NCI-H69 (cell line): ENCODE measurements at regions not wholly inside any gene's neighbourhood (a gene's known extent, or its start where the extent isn't known, plus 50 kb on each side); places are given as distances from the start of the nearest gene placed in this dataset.

Experiments
- DNase-seq: peaks from one replicate; lab custom pipeline; 2025; lab: John Stamatoyannopoulos, UW

DNA sequence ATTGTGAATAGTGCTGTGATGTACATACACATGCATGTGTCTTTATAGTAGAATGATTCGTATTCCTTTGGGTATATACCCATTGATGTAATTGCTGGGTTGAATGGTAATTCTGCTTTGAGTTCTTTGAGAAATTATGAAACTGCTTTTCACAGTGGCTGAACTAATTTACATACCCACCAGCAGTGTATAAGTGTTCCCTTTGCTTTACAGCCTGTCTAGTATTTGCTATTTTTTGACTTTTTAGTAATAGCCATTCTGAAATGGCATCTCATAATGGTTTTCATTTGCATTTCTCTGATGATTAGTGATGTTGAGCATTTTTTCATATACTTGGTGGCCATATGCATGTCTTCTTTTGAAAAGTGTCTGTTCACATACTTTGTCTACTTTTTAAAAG, 54.5 kb upstream of the FAM78B start:
- no peak for DNase-seq

DNA sequence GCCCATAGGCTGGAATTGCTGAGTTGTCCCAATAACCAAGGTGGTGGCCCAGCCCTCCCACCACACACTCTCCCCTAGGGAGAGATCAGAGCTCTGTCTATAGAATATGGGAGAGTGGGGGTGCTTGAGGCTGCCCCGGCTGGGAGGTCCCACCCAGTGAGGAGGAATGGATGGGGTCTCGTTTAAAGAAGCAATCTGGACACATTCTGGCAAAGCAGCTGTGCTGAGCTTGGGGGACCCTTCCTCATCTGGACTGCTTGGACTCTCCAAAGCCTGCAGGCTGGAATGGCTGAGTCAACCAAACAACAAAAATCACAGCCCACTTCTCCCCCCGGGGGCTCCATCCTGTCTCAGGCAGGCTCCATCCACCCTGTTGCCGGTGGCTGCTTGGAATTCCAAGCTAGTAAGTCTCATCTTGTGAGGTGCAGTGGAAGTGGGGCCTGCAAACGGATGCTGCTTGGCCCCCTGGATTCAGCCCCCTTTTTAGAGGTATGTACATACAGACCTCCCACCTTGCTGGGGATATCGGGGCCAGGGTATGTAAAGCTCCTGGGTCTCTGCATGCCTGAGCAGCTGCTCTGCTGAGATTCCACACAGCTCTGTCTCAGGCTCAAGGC, 67.1 kb upstream of the FAM78B start:
- DNase-seq: no peak

DNA sequence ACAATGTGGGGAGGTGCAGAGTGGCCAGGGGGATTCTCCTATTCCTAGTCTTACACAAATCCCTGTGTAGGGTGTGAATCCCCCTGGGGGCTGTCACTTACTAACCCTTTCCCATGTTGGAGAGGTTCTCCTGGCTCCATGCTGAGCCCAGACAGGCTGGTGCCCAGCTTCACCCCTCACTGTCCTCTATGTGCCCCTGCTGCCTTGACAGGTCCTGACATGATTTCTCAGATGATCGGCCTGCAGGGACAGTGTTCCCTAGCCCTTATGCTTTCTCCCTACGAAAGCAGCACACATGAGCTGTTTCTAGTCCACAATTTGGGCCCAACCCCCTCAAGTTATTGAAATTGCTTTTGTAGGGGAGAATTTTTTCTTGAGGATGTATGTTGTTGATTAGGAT, 68.9 kb upstream of the FAM78B start:
- no peak for DNase-seq

DNA sequence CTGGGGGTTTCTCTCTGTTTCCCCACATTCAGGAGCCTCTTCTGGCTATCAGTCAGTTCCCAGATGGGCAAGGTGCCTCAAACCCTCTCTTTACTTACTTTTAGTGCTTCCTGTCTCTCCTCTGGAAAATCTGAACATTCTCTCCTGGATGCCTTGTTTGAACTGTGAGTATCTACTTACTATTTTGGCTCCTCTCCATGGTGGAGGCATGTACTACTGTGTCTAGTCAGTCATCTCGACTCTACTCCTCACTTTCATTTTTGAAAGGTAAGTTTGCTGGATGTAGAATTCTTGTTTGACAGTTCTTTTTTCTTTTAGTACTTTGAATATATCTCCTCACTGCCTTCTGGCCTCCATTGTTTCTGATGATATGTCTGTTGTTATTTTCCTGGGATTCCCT, 70.9 kb upstream of the FAM78B start:
- DNase-seq: no peak

DNA sequence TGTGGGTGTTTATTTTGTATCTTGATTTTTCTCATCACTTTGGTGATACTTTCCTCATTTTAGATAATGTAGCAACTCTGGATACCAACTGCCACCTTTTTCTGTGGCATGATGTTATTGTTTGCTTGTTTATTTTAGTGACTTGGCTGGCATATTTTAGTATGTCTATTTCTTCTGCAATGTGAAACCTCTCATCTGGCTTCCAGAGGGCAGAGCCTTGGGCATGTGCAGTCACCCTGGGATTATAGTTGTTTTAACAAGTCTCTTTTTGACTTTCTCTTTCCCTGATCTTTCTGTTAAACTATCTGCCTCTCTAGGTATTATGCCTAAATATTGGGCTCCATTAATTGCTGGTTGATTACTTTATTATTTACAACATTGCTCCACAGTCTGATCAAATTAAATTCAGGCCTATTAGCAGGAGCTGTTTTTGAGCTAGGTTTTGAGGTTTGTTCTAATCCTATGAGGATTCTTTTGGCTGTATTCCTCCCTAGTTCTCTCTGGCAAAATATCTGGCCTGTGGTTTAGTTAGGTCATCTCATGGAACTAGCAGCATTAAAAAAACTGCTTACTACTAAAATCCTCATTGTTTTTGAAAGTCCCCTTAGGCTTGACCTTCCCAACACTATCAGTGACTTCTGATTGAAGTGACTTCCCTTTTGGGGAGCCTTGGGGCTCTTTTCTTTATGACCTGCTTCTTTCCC, 86.4 kb upstream of the FAM78B start:
- DNase-seq: no peak

DNA sequence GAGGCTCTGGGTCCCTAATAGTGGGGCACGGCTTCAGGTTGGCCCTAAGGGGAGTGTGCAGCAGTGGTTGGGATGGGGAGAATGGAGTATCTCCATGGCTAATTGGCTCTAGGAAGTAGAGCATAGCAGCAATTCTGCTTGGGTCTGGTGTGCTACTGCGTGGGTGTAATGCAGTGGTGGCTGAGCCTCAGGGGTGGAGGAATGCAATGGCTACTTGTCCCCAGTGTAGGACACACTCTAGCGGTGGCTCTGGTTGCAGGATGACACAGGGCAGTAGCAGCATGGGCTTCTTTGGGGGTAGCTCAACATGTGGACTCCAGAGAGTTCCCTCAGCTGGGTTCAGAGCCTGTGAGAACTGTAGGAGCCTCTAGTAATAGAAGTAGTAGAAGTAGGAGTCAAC, 91.2 kb upstream of the FAM78B start:
- DNase-seq: no peak

DNA sequence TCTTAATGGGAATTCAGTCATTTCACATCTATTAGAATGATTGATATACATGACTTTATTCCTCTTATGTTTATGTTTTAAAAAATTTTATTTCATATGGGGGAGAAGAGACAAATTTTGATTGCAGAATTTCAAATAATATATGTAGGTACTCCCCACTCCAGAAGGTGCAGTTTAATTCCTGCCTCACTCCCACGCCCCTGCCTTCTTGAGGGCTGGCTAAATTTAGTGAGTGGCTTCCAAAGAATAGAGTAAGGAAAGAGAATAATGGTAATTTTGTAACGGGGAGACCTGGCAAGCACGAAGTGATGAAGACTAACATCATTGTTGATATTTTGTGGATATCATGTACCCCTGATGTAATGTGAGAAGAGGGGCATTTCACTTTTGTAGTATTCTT, 94.7 kb upstream of the FAM78B start:
- no peak for DNase-seq

DNA sequence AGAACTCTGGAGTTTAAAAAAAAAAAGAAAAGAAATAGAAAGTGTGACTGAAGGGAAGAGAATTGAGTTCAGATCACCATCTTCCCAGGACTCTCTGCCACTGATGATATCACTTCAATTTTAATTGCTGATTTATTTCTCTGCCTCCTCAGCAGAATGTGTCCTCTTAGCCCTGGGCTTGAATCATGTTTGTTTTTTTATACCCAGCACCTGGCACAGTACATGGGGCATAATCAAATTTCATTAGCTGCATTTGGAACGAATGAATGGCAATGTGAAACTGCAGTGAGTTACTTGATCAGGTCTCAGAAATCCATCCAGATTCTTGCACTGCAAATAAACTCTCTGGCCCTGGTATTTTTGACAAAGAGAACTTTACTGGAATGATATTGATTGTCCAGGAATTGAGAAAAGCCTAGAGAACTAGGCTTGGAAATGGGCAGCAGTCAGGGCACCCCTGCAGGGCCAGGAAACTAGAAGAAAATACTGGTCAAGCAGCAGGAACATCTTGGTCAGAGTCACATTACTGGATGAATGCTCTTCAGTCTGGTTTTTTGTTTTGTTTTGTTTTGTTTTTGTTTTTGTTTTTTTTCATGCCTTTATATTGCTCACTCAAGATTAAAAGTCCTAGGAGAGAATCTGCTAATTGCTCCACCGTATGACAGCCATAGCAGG, 103.8 kb upstream of the FAM78B start:
- no peak for DNase-seq

DNA sequence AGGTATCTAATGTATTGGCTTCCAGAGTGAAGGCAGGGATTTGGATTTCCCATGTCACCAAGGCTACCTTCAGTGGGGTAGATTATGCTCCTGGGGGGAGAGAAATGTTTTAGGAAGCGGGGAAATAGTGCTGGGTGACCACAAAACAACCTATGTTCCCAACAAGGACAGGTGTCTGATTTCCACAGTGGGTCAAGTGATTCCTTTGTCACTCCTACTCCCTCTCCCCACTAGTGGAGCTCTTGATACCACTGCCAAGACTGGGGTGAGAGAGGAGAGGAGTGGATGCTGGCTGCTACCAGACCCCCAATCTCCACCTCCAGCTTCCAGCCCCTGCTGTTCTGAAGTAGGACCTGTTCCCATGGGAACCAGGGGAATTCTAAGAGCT, 104.3 kb upstream of the FAM78B start:
- no peak for DNase-seq

DNA sequence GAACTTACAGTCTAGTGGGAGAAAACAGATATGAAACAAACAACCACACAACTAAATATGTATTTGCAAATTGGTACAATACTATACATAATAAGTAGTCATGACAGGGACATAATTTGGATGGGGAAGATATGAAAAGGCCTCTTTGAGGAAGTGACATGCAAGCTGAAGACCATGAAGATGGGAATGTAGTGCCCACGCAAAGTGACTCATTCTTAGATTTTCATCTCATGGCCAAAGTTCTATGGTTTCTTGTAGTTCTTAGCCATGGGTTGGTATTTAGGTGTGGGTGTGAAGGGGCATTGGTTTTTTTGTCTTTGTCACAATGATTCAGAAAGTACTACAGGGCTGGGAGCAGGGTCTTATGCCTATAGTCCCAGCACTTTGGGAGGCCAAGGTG, 105.4 kb upstream of the FAM78B start:
- DNase-seq: no peak

DNA sequence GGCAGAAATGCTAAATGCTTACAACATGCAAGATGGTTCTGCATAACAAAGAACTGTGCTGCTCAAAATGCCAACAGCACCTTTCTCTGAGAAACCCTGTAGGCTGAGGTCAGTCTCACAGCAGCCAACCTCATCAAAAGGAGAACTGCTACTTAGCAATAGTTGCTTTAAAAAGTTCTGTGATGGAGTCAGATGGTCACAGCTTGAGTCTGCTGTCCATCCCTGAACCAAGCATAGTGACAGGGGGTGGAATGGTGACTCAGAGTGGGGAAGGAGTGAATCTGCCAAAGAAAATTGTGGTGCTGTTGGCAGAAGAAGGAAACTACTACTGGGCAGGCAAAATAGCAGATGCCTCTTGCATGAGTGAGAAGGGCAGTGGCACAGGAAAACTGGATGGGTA, 106.0 kb upstream of the FAM78B start:
- no peak for DNase-seq

DNA sequence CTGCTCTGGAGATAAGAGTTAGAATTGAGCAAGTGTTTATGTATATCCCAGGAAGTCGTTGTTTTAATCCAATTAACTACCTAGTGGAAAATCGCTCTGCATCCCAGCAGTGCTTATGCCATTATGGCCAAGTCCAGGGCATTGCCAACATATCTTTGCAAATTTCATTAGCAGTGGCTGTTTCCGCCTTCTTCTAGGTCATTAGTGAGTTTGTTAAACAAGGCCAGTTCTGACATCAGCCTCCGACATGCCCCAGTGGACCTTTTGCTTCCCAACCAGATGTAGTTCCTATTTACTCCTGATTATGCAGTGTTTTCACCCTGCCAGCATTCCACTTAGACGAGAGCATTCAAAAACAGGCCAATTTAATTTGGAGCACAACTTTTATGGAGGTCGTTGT, 106.8 kb upstream of the FAM78B start:
- no peak for DNase-seq

DNA sequence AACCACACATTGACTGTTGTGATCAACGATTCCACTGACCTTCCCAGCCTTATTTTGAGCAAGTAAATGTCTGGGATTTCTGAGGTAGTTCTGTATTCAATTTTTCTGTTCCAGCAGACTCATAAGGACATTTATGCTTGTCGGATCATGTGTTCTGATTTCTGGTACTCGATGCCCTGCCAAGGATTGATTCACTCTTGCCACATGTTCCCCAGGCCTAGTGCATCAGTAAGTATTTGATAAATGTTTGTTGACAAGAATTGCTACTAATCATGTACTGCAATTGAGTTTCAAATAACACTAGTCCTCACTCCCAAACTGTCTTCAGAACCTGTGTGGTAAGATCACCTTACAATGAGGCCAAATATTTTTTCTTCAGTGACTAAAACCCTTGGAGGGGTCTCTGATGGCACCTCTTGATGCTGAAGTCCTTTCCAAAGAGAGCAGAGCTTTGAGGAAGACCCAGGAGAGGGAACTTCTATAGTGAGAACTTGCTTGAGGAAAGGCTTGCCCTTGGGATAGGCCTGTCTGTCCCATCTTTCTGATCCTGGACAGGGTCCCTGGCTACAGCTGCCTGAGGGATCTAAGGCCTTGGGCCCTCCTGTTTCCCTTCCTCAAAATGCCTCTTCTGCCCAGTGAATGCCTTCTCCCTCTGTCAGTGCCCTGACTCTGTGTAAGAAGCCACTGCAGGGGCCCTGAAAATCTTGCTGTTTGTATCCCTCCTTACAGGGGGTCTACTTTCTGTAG, 115.8 kb upstream of the FAM78B start:
- DNase-seq: no peak

DNA sequence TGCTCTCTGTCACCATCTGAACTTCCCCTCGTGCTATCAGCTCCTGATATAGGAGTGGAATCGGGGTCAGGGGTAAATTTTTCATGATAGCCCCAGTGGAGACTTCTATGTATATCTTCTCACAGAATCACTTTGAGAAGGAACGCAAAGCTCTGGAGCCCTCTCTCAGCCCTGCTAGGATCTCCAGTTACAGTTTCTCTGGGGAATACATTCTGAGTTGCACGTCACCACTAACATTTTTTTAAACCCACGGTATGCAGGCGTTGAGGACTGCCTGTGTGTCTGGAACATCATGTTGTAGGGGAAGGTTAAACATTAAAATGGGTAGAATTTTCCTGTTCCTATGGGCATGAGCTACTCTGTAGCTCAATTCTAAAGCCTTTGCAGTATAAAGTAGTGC, 116.4 kb upstream of the FAM78B start:
- no peak for DNase-seq

DNA sequence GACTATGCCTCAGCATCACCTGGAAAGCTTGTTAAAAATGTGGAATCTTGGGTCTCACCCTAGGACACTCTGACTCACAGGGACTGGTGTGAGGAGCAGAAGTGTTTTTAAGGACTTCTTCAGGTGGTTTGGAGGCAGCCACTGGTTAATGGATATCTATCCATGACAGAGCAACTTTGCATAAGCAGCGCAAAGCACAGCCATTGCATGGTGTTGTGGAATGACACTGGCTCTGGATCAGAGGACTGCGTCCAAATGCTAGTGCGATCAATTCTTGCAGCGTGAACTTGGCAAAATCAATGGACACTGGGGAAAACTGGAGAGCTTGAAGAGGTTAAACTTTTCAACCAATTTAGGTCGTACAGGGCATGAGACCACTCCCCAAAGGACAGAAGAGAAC, 116.8 kb upstream of the FAM78B start:
- DNase-seq: no peak

DNA sequence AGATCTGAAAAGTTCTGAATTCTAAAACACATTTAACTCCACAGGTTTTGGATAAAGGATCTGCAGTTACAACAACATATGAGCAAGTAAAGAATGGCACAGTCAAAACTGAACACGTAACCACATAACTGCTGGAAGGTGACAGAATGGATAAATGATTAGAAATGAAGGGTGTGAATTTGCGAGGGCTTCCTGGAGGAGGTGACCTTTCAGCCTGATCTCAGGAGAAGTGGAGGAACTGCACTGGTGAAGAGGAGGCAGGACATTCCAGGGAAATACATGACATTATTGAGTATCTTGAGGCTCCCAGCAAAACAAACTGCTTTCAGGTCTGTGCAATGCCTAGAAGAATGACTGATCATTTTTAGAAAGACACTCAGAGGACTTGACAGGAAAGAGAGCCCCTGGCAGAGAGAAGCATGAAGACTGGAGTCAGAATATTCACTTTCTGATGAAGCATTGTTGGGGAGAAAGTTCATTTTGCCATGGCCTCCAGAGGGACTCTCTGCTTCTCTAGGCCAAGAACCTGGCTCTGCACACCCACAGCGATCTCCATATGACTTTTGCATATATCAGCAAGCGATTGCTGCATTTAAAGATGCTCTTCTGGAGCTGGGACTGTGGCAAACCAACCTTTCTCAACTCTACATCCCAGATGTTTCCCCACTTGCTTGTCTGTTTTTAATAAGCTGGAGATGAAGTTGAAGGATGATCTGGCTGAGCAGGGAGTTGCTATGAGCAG, 122.7 kb upstream of the FAM78B start:
- DNase-seq: no peak

DNA sequence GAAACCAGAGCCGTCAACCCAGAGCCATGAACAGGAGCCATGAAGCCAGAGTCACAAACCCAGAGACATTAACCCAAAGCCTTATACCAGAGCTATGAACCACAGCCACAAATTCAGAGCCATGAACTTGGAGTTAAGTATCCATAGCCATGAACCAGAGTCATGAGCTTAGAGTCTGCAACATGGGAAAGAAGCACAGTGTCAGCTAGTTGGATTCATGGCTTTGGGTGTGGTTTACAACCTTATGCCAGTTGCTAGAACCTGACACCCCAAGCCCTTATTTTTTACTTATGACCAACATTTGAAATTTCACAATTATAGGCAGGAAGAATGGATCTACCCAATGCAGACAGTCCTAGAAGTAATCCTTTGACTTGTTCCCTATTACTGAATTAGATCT, 128.9 kb upstream of the FAM78B start:
- no peak for DNase-seq

DNA sequence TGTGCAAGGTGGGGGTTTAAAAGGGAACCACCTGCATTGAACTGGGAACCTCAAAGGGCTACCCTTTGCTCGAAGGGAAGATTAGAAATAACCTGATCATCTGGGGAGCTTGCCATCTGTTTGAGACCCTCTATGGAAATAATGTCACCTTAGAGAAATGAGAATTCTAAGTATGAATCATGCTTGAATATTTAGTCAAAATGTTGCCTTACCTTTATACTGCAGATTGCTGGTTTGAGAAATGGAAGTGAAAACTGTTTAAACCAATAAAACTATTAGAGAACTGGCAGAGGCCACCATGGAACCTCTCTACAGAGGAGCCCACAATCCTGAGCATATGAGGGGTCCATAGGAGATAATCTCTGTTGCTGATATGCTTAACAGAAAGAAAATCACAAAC, 131.2 kb upstream of the FAM78B start:
- no peak for DNase-seq

DNA sequence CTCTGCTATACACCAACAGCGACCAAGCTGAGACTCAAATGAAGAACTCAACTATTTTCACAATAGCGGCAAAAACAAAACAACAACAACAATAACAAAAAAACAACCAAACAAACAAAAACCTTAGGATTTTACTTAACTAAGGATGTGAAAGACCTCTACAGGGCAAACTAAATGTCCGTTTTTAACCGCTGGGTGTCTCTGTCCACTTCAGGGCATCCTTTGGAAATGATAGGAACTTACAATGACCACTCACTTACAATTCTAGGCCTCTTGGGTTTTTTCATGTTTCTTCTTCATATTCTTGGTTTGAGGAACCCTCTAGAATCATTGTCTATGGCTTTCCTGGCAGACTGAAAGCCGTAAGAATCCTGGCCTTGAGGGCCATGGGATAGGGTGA, 134.0 kb upstream of the FAM78B start:
- no peak for DNase-seq

DNA sequence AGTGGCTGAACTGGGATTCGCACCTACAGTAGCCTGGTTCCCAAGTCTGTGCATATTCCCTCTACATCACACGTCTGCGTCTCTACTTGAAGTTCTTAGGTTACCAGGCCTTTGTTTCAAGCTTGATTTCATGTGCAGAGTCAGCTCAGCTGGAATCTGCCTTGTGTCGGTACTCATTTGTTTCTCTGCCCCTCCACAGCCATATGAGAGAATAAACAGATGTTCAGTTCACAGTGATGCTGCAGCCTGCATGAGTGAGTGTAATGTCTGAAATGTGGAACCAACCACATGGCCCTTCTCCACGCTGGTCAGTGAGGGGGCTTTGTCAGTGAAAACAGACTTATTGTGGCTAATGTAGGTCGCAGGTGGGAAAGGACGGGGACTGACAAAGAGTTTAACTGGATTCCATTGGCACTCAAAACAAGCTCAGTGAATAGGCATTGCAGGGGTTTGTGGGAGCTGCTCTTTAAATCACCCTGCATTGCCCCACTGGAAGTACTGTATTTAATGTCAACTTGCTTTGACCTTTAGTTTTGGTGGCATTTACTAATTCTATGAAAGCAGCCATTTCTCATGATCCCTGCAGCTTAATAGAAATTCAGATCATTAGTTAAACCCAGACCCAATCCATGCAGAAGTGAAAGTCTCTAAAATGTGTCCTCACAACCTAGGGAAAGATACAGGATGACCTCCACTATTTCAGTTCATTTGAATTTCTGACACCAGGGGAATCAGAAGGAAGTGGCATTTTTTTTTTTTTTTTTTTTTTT, 136.4 kb upstream of the FAM78B start:
- no peak for DNase-seq

DNA sequence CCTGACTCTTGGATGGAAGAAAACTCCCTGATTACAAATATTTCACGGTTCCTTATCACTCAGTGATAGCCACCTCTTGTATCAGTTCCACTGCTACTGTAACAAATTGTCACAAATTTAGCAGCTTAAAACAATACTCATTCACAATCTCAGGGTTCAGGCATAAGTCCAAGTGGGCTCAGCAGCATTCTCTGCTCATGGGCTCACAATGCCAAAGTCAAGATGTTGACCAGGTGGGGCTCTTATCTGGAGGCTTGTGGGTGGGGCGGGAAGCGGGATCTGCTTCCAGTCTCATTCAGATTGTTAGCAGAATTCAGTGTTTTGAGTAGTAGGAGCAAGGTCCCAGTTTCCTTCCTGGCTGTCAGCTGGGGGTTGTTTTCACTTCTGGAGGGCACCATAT, 137.3 kb upstream of the FAM78B start:
- no peak for DNase-seq

DNA sequence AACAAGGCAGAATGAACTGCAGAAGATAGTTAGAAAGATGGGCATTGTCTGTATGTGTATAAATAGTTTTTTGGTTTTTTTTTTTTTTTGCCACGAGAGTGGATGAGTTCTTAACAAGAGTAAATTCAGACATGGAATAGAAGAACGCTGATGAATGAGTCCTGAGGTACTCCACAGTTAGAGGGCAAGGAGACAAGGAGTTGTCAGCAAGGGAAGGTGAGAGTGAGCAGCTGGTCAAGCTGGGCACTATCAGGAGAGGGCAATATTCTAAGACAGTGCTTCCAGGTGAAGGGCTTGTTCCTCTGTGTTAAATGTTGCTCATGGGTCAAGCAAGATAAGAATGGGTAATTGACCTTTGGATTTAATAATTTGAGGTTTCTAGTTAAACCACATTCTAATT, 138.6 kb upstream of the FAM78B start:
- no peak for DNase-seq
